Neural crest cell (in vitro differentiated cells): ENCODE measurements at regions not wholly inside any gene's neighbourhood (a gene's known extent, or its start where the extent isn't known, plus 50 kb on each side); places are given as distances from the start of the nearest gene placed in this dataset.

Source experiments
- DNase-seq: peaks from one replicate; pipeline ENCODE4 v3.0.0; 2021; ENCODE audit warnings: low read depth, mixed read lengths, low spot score
- H3K27ac Mint-ChIP-seq: one replicate; pipeline ENCODE4 v1.8.0; 2021; ENCODE audit warnings: mild to moderate bottlenecking, mixed read lengths; ENCODE audit not compliant: unreplicated experiment
- H3K27me3 Mint-ChIP-seq: 2 replicates; pipeline ENCODE4 v1.8.0; 2021; ENCODE audit warnings: low read depth, mild to moderate bottlenecking, mixed read lengths
- H3K36me3 Mint-ChIP-seq: 2 replicates; pipeline ENCODE4 v1.8.0; 2021; ENCODE audit warnings: low read depth, mild to moderate bottlenecking, mixed read lengths
- H3K4me1 Mint-ChIP-seq: 2 replicates; pipeline ENCODE4 v1.8.0; 2021; ENCODE audit warnings: mixed read lengths
- H3K4me3 Mint-ChIP-seq: one replicate; pipeline ENCODE4 v1.8.0; 2021; ENCODE audit warnings: mild to moderate bottlenecking, mixed read lengths
- H3K9me3 Mint-ChIP-seq: 2 replicates; pipeline ENCODE4 v1.8.0; 2021; ENCODE audit warnings: mixed read lengths
- CTCF ChIP-seq: fragments of 200-600 bp; sonication (generic); conservative IDR thresholded peaks from 2 replicates; pipeline ENCODE4 v1.5.0; 2021; ENCODE audit warnings: antibody characterized with exemption, mild to moderate bottlenecking

- no peak for DNase-seq
- Mint-ChIP-seq H3K4me3 (no peak overlapping the region), H3K27me3 (no peaks in the 10 kb centered on the region), H3K4me1 (no peaks in the 10 kb centered on the region), H3K36me3 (no peaks in the 10 kb centered on the region), H3K27ac (no peak overlapping the region), H3K9me3 (no peaks in the 10 kb centered on the region)
- no peak for TF ChIP-seq CTCF
Observed at GRCh38 chr7:118473271-118473670, 248.8 kb downstream of the ANKRD7 start.

GRCh38 chr7:118476036-118476435 is 251.5 kb downstream of the ANKRD7 start:
- H3K4me1 Mint-ChIP-seq: no peaks in the 10 kb centered on the region
- no peaks in the 10 kb centered on the region for H3K27me3 Mint-ChIP-seq
- TF ChIP-seq CTCF: no peak
- H3K36me3 Mint-ChIP-seq: peaks cover 2% of the 10 kb centered on the region
- no peak overlapping the region for H3K27ac Mint-ChIP-seq
- H3K9me3 Mint-ChIP-seq: peaks cover 3% of the 10 kb centered on the region
- H3K4me3 Mint-ChIP-seq: no peak overlapping the region
- no peak for DNase-seq

GRCh38 chr7:118477036-118477435 is 252.5 kb downstream of the ANKRD7 start:
- no peak for DNase-seq
- Mint-ChIP-seq H3K27ac (no peak overlapping the region), H3K4me3 (no peak overlapping the region), H3K4me1 (no peaks in the 10 kb centered on the region), H3K27me3 (no peaks in the 10 kb centered on the region), H3K36me3 (peaks cover 2% of the 10 kb centered on the region), H3K9me3 (peaks cover 3% of the 10 kb centered on the region)
- no peak for TF ChIP-seq CTCF

GRCh38 chr7:118478236-118478635 is 253.7 kb downstream of the ANKRD7 start:
- Mint-ChIP-seq H3K27me3 (no peaks in the 10 kb centered on the region), H3K4me1 (no peaks in the 10 kb centered on the region), H3K36me3 (peaks cover 7% of the 10 kb centered on the region), H3K4me3 (no peak overlapping the region), H3K9me3 (peaks cover 9% of the 10 kb centered on the region), H3K27ac (no peak overlapping the region)
- TF ChIP-seq CTCF: no peak
- DNase-seq: no peak

- peaks cover 9% of the 10 kb centered on the region for H3K9me3 Mint-ChIP-seq
- no peaks in the 10 kb centered on the region for H3K27me3 Mint-ChIP-seq
- TF ChIP-seq CTCF: no peak
- no peak overlapping the region for H3K4me3 Mint-ChIP-seq
- no peak overlapping the region for H3K27ac Mint-ChIP-seq
- peaks cover 7% of the 10 kb centered on the region for H3K36me3 Mint-ChIP-seq
- DNase-seq: no peak
- no peaks in the 10 kb centered on the region for H3K4me1 Mint-ChIP-seq
Observed at GRCh38 chr7:118478931-118479330, 254.4 kb downstream of the ANKRD7 start.

GRCh38 chr7:118492466-118492865 is 268.0 kb downstream of the ANKRD7 start:
- no peak for TF ChIP-seq CTCF
- H3K36me3 Mint-ChIP-seq: no peaks in the 10 kb centered on the region
- H3K27ac Mint-ChIP-seq: no peak overlapping the region
- H3K27me3 Mint-ChIP-seq: no peaks in the 10 kb centered on the region
- H3K9me3 Mint-ChIP-seq: peaks cover 6% of the 10 kb centered on the region
- no peaks in the 10 kb centered on the region for H3K4me1 Mint-ChIP-seq
- DNase-seq: no peak
- no peak overlapping the region for H3K4me3 Mint-ChIP-seq
